Adrenal gland (tissue), 9 donors: ENCODE measurements at regions not wholly inside any gene's neighbourhood (a gene's known extent, or its start where the extent isn't known, plus 50 kb on each side); places are given as distances from the start of the nearest gene placed in this dataset.
"Not testable (repeated sequence)": the region's sequence is repeated elsewhere in the genome, so short reads cannot be mapped to it uniquely, and the experiment has no call there.

Experiments used
- DNase-seq, 7 donors: peaks; one replicate each; pipeline ENCODE4 v3.0.0-alpha.2; 2019 to 2020
- H3K27ac ChIP-seq, 5 donors: fragments of 200-600 bp; sonication (generic) in 4 of 5; 1 replicate in 3 of 5; 2 replicates in 2 of 5; pipeline versions ENCODE4 v1.5.1 to v1.8.0; 2016 to 2020; ENCODE audit warnings: mild to moderate bottlenecking in 1 of 5
- H3K27me3 ChIP-seq: fragments of 200-600 bp; 2 replicates; pipeline ENCODE4 v1.8.0; 2021
- H3K36me3 ChIP-seq, 2 donors: fragments of 200-600 bp; replicated peaks in 1 of 2; 1 replicate in 1 of 2; 2 replicates in 1 of 2; pipeline versions ENCODE4 v1.5.1 to v1.8.0; 2018 to 2022
- H3K4me1 ChIP-seq, 2 donors: fragments of 200-600 bp; replicated peaks in 1 of 2; 1 replicate in 1 of 2; 2 replicates in 1 of 2; pipeline versions ENCODE4 v1.5.1 to v1.8.0; 2018 to 2021
- H3K4me3 ChIP-seq, 4 donors: fragments of 200-600 bp; sonication (generic) in 3 of 4; one replicate each; pipeline ENCODE4 v1.5.1; 2016 to 2018
- H3K9me3 ChIP-seq, 3 donors: fragments of 200-600 bp; sonication (generic) in 1 of 3; replicated peaks in 1 of 3; 1 replicate in 2 of 3; 2 replicates in 1 of 3; pipeline versions ENCODE4 v1.5.1 to v1.8.0; 2016 to 2021
- CTCF ChIP-seq, 6 experiments: fragments of 450-650 bp in 4 of 6; fragments of 200-600 bp in 2 of 6; sonication (generic) in 1 of 6; IDR thresholded peaks; 1 replicate in 5 of 6; 2 replicates in 1 of 6; pipeline versions ENCODE4 v1.5.1 to v1.8.0; 2016 to 2021; ENCODE audit warnings: antibody characterized with exemption in 6 of 6, mild to moderate bottlenecking in 2 of 6, moderate library complexity in 1 of 6
- POLR2A ChIP-seq, 2 donors: fragments of 450-650 bp; IDR thresholded peaks; one replicate each; pipeline ENCODE4 v1.6.1; 2017; ENCODE audit warnings: antibody characterized with exemption in 2 of 2, mild to moderate bottlenecking in 2 of 2, moderate library complexity in 1 of 2
- WGBS, 4 donors: extraction: QIAGEN DNeasy Blood & Tissue Kit in 2 of 4; methylation state at CpG; one replicate each; pipeline versions ENCODE4 v1.1.5 to v1.1.7; 2013 to 2017; 5-methylcytosine and 5-hydroxymethylcytosine counted together
- intact Hi-C, 2 donors: fragments of 100-400 bp; cut with DNase I; formaldehyde crosslinking; loops; one replicate each; pipeline versions ENCODE4 v1.14.1 to v1.15.0; 2022 to 2023
- donor health status: healthy with polysubstance abuse.
- donor health status: Bipolar disorder and iron deficiency.
- donor health status: DM: yes; HTN: yes; CAD: no.
- donor health status: DM: no; HTN: no; CAD: no.
- donor health status: DM: no; HTN: no; CAD: no.

DNA sequence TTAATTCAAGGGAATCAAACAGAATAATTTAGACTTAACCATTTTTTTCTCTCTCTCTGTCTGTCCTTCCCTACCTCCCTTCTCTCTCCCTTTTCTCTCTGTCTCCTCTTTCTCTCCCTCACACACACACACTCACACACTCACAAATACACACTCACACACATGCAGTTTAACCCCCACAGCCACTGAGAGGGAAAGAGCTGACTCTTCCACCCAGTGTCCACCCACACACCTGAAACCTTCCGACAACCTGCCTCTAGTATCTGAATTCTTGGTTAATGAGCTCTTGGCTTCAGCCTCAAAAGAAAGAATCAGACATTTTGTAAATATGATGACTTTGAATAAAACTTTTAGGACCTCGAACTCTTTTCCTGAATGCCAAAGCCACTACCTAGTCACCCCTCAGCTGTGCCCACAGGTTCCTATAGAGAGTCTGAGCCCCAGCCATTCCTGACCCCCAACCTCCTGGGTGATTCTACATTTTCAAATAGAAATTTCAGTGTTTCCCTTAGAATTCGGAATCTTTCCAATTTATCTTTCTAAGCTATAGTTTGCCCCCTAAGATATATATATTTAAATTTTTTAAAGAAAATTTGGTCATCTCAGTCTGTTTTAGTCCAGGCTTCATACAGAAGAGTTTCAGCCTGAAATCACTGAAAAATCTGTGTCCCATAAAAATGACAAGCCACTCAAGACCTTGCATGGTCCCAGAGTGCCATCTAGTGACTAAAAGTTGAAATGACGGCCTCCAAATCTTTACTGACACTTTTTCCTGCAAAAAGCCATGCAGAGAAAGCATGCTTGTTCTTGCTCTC, 202.8 kb downstream of the IPMK start:
- Histone ChIP-seq H3K9me3 (no peaks in the 10 kb centered on the region), H3K27me3 (no peaks in the 10 kb centered on the region), H3K4me1 (no peaks in the 10 kb centered on the region), H3K27ac (no peak overlapping the region), H3K4me3 (no peak overlapping the region), H3K36me3 (no peaks in the 10 kb centered on the region)
- WGBS, 4 donors, result 48 to 60% (median 53%) methylated on average over 4 of the region's 4 CpGs
- TF ChIP-seq POLR2A (IDR thresholded peaks at IDR 0.05) (no peak), CTCF (IDR thresholded peaks at IDR 0.05) (peak; percentile 56 to 91 (median 82))
- peak in 5 of 7 donors; percentile 11 to 33 (median 32) for DNase-seq
- intact Hi-C loops, result loop anchor here in 1 of 2 donors (5.0 to 10.0 kb wide), 4 partner anchors 190 to 723 kb away; no protein-coding TSS in a partner anchor

DNA sequence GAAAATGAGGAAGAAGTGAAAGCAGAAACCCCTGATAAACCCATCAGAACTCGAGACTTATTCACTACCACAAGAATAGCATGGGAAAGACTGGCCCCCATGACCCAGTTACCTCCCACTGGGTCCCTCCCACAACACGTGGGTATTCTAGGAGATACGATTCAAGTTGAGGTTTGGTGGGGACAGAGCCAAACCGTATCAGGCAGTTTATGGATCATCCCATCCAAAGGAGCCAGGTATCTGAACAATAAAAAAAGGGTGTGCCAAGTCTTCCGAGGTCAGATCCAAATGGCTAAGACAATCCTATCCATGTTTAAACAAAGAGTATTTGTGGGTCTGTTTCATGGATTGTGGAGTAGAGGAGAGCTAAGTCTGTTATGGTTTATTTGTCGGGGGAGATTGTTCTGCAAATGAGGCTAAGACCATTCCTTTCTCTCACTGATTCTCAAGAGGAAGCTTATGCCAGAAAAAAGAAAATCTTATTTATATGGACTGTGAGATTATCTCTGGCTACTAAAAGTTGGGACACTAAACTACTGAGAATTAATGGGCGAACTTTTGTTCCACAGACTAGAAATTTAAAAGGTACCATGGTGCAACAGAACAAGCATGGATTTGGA, 203.7 kb downstream of the IPMK start:
- no peaks in the 10 kb centered on the region for H3K9me3 ChIP-seq
- no peaks in the 10 kb centered on the region for H3K4me1 ChIP-seq
- no peaks in the 10 kb centered on the region for H3K36me3 ChIP-seq
- no peak overlapping the region for H3K27ac ChIP-seq
- WGBS, 4 donors, result 43 to 69% (median 60%) methylated on average over 7 of the region's 7 CpGs
- DNase-seq, result no peak
- intact Hi-C loops, result loop anchor here in 1 of 2 donors (5.0 to 10.0 kb wide), 3 partner anchors 189 to 479 kb away; no protein-coding TSS in a partner anchor
- H3K27me3 ChIP-seq, result no peaks in the 10 kb centered on the region
- TF ChIP-seq POLR2A (IDR thresholded peaks at IDR 0.05), result no peak
- no peak for TF ChIP-seq CTCF (IDR thresholded peaks at IDR 0.05)
- H3K4me3 ChIP-seq, result no peak overlapping the region

DNA sequence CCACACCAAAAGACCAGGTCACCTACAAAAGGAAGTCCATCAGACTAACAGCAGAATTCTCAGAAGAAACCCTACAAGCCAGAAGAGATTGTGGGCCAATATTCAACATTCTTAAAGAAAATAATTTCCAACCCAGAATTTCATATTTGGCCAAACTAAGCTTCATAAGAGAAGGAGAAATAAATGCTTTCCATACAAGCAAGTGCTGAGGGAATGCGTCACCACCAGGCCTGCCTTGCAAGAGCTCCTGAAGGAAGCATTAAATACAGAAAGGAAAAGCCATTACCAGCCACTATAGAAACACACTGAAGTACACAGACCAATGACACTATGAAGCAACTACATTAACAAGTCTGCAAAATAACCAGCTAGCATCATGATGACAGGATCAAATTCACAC, 209.0 kb downstream of the IPMK start:
- intact Hi-C loops, DNase-seq: not testable (repeated sequence)
- WGBS, 4 donors, result 88 to 100% (median 93%) methylated on average over 1 of the region's 1 CpG

DNA sequence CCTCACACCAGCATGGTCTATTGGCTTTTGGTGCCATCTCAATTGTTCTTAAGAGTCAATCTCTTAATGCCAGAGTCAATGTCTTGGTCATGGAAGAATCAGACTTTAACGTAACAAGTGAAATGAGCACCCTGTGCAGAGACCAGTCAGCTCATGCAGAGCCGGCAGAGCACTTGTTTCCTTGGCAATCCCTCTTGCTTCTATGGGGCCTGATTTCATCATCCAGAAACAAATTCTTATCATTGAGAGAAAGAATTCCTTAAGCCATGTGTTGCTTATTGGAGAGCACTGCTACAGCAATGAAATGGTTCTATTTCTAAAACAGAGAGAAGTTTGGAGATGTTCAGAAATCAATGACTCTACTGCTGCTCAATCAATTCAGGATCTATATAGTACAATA, 212.8 kb downstream of the IPMK start:
- Histone ChIP-seq H3K36me3 (no peaks in the 10 kb centered on the region), H3K9me3 (no peaks in the 10 kb centered on the region), H3K27ac (no peak overlapping the region), H3K27me3 (no peaks in the 10 kb centered on the region), H3K4me3 (no peak overlapping the region), H3K4me1 (no peaks in the 10 kb centered on the region)
- intact Hi-C loops, result no loop called here
- no peak for DNase-seq
- 77 to 88% (median 86%) methylated on average over 2 of the region's 2 CpGs for WGBS, 4 donors
- TF ChIP-seq POLR2A (IDR thresholded peaks at IDR 0.05) (no peak), CTCF (IDR thresholded peaks at IDR 0.05) (no peak)

More for the DNA sequence above, 209.0 kb downstream of the IPMK start:
- not testable (repeated sequence) for H3K4me1 ChIP-seq, H3K36me3 ChIP-seq, H3K27ac ChIP-seq, H3K27me3 ChIP-seq, H3K9me3 ChIP-seq, H3K4me3 ChIP-seq
